ENCODE measurements at regions not wholly inside any gene's neighbourhood (a gene's known extent, or its start where the extent isn't known, plus 50 kb on each side); places are given as distances from the start of the nearest gene placed in this dataset.

DNA sequence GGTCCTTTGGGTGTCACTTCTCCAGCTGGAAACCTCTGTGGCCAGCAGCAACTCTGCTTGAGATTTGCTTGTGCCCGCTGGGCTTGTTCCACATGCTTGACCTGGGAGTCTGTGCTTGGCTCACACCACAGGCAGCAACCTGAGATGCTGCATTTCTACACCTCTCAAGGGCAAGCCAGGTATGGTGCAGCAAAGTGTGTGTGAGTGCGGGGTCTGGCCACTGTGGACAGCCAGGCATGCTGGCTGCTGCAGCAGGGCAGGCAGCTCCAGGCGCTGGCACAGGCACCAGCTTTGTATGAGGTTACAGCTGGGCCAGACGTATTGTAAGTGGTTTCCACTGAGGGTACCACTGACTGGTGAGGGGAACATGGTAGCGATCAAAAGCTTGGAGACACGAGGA, 242.0 kb downstream of the PTGER3 start:
- Histone ChIP-seq H3F3A (ENCODE audit: insufficient read depth, low read depth) (no peaks in the 10 kb centered on the region), H2AFZ (no peak overlapping the region), H3K9me3 (ENCODE audit: insufficient read depth, low read depth) (no peaks in the 10 kb centered on the region), H4K20me1 (ENCODE audit: insufficient read depth) (no peaks in the 10 kb centered on the region), H3K9me2 (ENCODE audit: insufficient read depth) (no peaks in the 10 kb centered on the region), H3K27ac (no peak overlapping the region), H3K4me2 (no peak overlapping the region), H3K27me3 (ENCODE audit: insufficient read depth, low read depth) (no peaks in the 10 kb centered on the region), H3K4me1 (replicated peaks; ENCODE audit: insufficient read depth) (no peaks in the 10 kb centered on the region), H3K79me2 (ENCODE audit: low read depth) (no peaks in the 10 kb centered on the region), H3K36me3 (ENCODE audit: low read depth) (no peaks in the 10 kb centered on the region), H3K4me3 (no peak overlapping the region)
- intact Hi-C loops (cut with micrococcal nuclease; ENCODE audit: unreplicated experiment): no loop called here
- ChIA-PET CTCF (no interaction called here), POLR2A (ENCODE audit: unreplicated experiment) (no interaction called here)
- BruUV-seq (replicated peaks): no TSS peak
- TF ChIP-seq, protein P1, sequence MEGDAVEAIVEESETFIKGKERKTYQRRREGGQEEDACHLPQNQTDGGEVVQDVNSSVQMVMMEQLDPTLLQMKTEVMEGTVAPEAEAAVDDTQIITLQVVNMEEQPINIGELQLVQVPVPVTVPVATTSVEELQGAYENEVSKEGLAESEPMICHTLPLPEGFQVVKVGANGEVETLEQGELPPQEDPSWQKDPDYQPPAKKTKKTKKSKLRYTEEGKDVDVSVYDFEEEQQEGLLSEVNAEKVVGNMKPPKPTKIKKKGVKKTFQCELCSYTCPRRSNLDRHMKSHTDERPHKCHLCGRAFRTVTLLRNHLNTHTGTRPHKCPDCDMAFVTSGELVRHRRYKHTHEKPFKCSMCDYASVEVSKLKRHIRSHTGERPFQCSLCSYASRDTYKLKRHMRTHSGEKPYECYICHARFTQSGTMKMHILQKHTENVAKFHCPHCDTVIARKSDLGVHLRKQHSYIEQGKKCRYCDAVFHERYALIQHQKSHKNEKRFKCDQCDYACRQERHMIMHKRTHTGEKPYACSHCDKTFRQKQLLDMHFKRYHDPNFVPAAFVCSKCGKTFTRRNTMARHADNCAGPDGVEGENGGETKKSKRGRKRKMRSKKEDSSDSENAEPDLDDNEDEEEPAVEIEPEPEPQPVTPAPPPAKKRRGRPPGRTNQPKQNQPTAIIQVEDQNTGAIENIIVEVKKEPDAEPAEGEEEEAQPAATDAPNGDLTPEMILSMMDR (conservative IDR thresholded peaks at IDR 0.05): no peak
- no peak for TF ChIP-seq EZH2 (IDR thresholded peaks at IDR 0.05; ENCODE audit: low read depth)
- DNase-seq: no peak

DNA sequence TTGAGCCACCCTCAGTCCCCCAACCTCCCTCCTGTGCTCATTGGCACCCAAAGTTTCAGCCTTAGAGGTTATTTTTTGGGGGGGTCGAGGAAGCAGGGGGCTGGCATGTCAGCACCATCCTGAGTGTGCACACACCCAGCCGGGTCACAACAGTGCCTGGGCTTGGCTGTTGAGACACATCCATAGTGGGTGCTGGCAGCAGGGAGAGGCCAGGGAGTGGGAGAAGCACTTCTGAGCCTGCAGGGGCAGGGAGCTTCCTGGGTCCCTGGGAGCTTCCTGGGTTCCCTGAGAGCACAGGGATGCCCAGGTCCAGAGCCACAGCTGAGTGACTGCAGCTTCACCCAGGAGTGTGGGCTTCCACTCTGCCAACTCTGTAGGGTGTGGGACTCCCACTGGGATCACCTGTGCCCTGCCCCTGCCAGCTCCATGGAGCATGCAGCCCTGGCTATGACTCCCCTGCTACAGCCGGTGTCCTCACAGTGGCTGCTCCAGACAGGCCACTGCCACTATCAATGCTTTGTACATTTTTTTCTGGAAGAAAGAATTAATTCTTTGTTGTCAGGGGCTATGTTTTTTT, 240.4 kb downstream of the PTGER3 start:
- H3K27ac ChIP-seq: no peak overlapping the region
- H3K36me3 ChIP-seq (ENCODE audit: low read depth): no peaks in the 10 kb centered on the region
- CTCF ChIA-PET: no interaction called here
- no peaks in the 10 kb centered on the region for H3K9me3 ChIP-seq (ENCODE audit: insufficient read depth, low read depth)
- no peaks in the 10 kb centered on the region for H3F3A ChIP-seq (ENCODE audit: insufficient read depth, low read depth)
- H4K20me1 ChIP-seq (ENCODE audit: insufficient read depth): no peaks in the 10 kb centered on the region
- POLR2A ChIA-PET (ENCODE audit: unreplicated experiment): no interaction called here
- no peak overlapping the region for H3K4me2 ChIP-seq
- H3K4me3 ChIP-seq: no peak overlapping the region
- BruUV-seq (replicated peaks): no TSS peak
- TF ChIP-seq EZH2 (IDR thresholded peaks at IDR 0.05; ENCODE audit: low read depth): no peak
- TF ChIP-seq, protein P1 (conservative IDR thresholded peaks at IDR 0.05): no peak
- DNase-seq: no peak
- H3K27me3 ChIP-seq (ENCODE audit: insufficient read depth, low read depth): no peaks in the 10 kb centered on the region
- no peaks in the 10 kb centered on the region for H3K4me1 ChIP-seq (replicated peaks; ENCODE audit: insufficient read depth)
- no peak overlapping the region for H2AFZ ChIP-seq
- no peaks in the 10 kb centered on the region for H3K79me2 ChIP-seq (ENCODE audit: low read depth)
- intact Hi-C loops (cut with micrococcal nuclease; ENCODE audit: unreplicated experiment): no loop called here
- H3K9me2 ChIP-seq (ENCODE audit: insufficient read depth): no peaks in the 10 kb centered on the region

DNA sequence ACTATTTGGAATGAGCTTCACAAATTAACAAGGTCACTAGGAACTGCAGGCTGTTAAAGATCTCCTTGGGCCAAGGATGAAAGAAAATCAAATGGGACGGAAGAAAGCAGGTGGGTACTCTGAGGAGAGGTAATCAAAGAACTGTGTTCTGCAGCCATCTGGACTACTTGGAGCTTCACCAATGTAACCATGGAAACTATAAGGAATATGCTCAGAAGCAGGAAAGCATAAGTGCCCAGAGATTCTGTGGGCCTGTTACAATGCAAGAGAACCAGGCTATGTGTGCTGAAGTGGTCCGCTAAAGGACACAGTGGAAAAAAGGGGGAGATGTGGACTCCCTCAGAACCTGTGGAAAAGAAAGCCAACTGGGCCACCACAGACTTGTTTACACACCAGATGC, 238.5 kb downstream of the PTGER3 start:
- no peaks in the 10 kb centered on the region for H3K9me2 ChIP-seq (ENCODE audit: insufficient read depth)
- H2AFZ ChIP-seq: no peak overlapping the region
- TF ChIP-seq EZH2 (IDR thresholded peaks at IDR 0.05; ENCODE audit: low read depth): no peak
- TF ChIP-seq, protein P1 (conservative IDR thresholded peaks at IDR 0.05): no peak
- no peak overlapping the region for H3K4me3 ChIP-seq
- ChIA-PET CTCF (no interaction called here), POLR2A (ENCODE audit: unreplicated experiment) (no interaction called here)
- H3F3A ChIP-seq (ENCODE audit: insufficient read depth, low read depth): no peaks in the 10 kb centered on the region
- H3K4me2 ChIP-seq: no peak overlapping the region
- H3K27me3 ChIP-seq (ENCODE audit: insufficient read depth, low read depth): no peaks in the 10 kb centered on the region
- no peaks in the 10 kb centered on the region for H3K9me3 ChIP-seq (ENCODE audit: insufficient read depth, low read depth)
- no peaks in the 10 kb centered on the region for H4K20me1 ChIP-seq (ENCODE audit: insufficient read depth)
- DNase-seq: no peak
- no peaks in the 10 kb centered on the region for H3K36me3 ChIP-seq (ENCODE audit: low read depth)
- H3K27ac ChIP-seq: no peak overlapping the region
- H3K4me1 ChIP-seq (replicated peaks; ENCODE audit: insufficient read depth): no peaks in the 10 kb centered on the region
- BruUV-seq (replicated peaks): no TSS peak
- intact Hi-C loops (cut with micrococcal nuclease; ENCODE audit: unreplicated experiment): no loop called here
- H3K79me2 ChIP-seq (ENCODE audit: low read depth): no peaks in the 10 kb centered on the region

Measured in PC-9 (cell line).